Activated T-helper 2 cell treated with anti-CD3 and anti-CD28 coated beads, Interferon-gamma antibody, Interleukin-2, Interleukin-4, amounts not matched to agents 10 μg/mL and 5 μg/mL and 100 μg/mL, durations not matched to agents 14 hours and 24 hours and 36 hours (primary cell): ENCODE measurements at regions not wholly inside any gene's neighbourhood (a gene's known extent, or its start where the extent isn't known, plus 50 kb on each side); places are given as distances from the start of the nearest gene placed in this dataset.

ENCODE experiments used
- DNase-seq: peaks from one replicate; pipeline ENCODE4 v3.0.0; 2021; ENCODE audit warnings: low spot score
- H3K27ac Mint-ChIP-seq: one replicate; pipeline ENCODE4 v1.8.0; 2021; ENCODE audit warnings: mixed read lengths
- H3K27me3 Mint-ChIP-seq: one replicate; pipeline ENCODE4 v1.8.0; 2021; ENCODE audit warnings: low read depth, mixed read lengths
- H3K36me3 Mint-ChIP-seq: one replicate; pipeline ENCODE4 v1.8.0; 2021; ENCODE audit warnings: low read depth, mixed read lengths
- H3K4me1 Mint-ChIP-seq: one replicate; pipeline ENCODE4 v1.8.0; 2021; ENCODE audit warnings: low read depth, mixed read lengths
- H3K4me3 Mint-ChIP-seq: one replicate; pipeline ENCODE4 v1.8.0; 2021; ENCODE audit warnings: low read depth, mild to moderate bottlenecking, moderate library complexity, mixed read lengths
- H3K9me3 Mint-ChIP-seq: one replicate; pipeline ENCODE4 v1.8.0; 2021; ENCODE audit warnings: mixed read lengths
- intact Hi-C: fragments of 100-400 bp; cut with micrococcal nuclease; formaldehyde crosslinking; loops from one replicate; pipeline ENCODE4 v1.15.1; 2023

DNA sequence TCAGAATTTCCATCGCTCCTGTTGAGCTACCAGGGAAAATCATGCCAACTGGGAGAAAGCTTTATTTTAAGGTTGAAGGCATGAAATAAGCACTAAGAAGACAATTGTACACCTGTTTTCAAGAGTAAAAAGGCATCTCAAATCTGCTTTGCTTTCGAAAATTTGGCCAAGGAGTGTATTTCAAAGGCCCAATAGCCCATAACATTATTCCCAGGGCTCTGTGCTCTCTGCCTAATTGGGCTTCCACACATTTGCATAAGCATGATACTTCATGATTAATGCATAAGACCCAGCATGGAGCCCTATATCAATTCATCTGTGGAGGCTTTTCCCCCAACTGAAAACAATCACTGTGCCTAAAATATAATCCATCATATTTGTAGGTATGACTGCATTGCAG is 258.5 kb downstream of the NOVA1 start:
- no peak for DNase-seq
- H3K27me3 Mint-ChIP-seq = no peaks in the 10 kb centered on the region
- H3K36me3 Mint-ChIP-seq = no peaks in the 10 kb centered on the region
- intact Hi-C loops = no loop called here
- H3K4me3 Mint-ChIP-seq = no peak overlapping the region
- H3K27ac Mint-ChIP-seq = no peak overlapping the region
- H3K9me3 Mint-ChIP-seq = peaks cover 38% of the 10 kb centered on the region
- no peaks in the 10 kb centered on the region for H3K4me1 Mint-ChIP-seq

GRCh38 chr14:26338231-26338630 is 259.6 kb downstream of the NOVA1 start:
- no peak for DNase-seq
- H3K9me3 Mint-ChIP-seq = peaks cover 33% of the 10 kb centered on the region
- H3K4me3 Mint-ChIP-seq = no peak overlapping the region
- intact Hi-C loops = no loop called here
- H3K27me3 Mint-ChIP-seq = no peaks in the 10 kb centered on the region
- H3K4me1 Mint-ChIP-seq = no peaks in the 10 kb centered on the region
- H3K27ac Mint-ChIP-seq = no peak overlapping the region
- no peaks in the 10 kb centered on the region for H3K36me3 Mint-ChIP-seq

DNA sequence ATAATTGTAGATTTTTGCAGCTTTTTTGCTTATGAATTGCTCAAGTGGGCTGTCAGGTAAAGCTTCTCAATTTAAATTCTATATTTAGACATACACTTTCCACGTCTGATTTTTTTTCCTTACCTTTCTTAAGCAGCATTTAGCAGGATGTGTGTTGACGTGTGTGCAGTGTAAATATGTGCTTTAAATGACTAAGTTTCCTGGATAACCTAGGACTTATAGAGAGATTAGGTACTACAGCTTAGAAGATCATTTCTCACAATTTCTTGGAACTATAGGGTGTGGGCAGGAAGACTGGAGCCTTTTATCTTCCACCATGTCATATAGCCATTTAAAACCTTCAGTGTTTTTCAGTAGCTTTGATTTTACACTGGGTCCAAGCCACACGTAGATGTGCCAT is 263.5 kb downstream of the NOVA1 start:
- Mint-ChIP-seq H3K27me3 (no peaks in the 10 kb centered on the region), H3K9me3 (peaks cover 49% of the 10 kb centered on the region), H3K4me1 (no peaks in the 10 kb centered on the region), H3K36me3 (no peaks in the 10 kb centered on the region), H3K27ac (no peak overlapping the region), H3K4me3 (no peak overlapping the region)
- intact Hi-C loops = no loop called here
- DNase-seq = no peak

GRCh38 chr14:26332966-26333365 is 264.9 kb downstream of the NOVA1 start:
- no peak overlapping the region for H3K27ac Mint-ChIP-seq
- intact Hi-C loops = no loop called here
- no peaks in the 10 kb centered on the region for H3K27me3 Mint-ChIP-seq
- H3K9me3 Mint-ChIP-seq = peaks cover 47% of the 10 kb centered on the region
- DNase-seq = no peak
- H3K4me1 Mint-ChIP-seq = no peaks in the 10 kb centered on the region
- H3K4me3 Mint-ChIP-seq = no peak overlapping the region
- no peaks in the 10 kb centered on the region for H3K36me3 Mint-ChIP-seq

DNA sequence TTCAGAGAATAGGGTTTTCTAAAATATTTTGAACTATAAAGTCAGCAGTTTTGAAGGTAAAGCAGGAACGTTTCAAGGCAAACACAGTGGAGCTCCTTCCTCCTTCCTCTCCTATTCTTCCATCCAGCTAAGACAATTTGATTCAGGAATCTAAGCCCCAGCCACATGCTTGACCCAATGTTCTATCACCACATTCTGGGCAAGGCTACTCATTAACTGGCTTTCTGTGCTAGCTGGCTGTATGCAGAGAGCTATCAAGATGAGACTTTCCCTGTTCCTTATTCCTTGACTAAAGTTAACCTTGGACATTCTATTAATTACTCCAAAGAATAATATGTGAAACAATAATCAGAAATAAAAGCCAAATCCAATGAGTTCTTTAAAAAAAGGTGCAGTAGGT is 266.9 kb downstream of the NOVA1 start:
- Mint-ChIP-seq H3K4me3 (no peak overlapping the region), H3K4me1 (no peaks in the 10 kb centered on the region), H3K9me3 (peaks cover 49% of the 10 kb centered on the region), H3K27ac (no peak overlapping the region), H3K27me3 (no peaks in the 10 kb centered on the region), H3K36me3 (no peaks in the 10 kb centered on the region)
- DNase-seq = no peak
- intact Hi-C loops = no loop called here

GRCh38 chr14:26328791-26329190 is 269.0 kb downstream of the NOVA1 start:
- Mint-ChIP-seq H3K27me3 (no peaks in the 10 kb centered on the region), H3K36me3 (no peaks in the 10 kb centered on the region), H3K4me1 (no peaks in the 10 kb centered on the region), H3K27ac (no peak overlapping the region), H3K4me3 (no peak overlapping the region), H3K9me3 (peaks cover 59% of the 10 kb centered on the region)
- DNase-seq = no peak
- intact Hi-C loops = no loop called here

GRCh38 chr14:26323869-26324268 is 274.0 kb downstream of the NOVA1 start:
- Mint-ChIP-seq H3K4me1 (no peaks in the 10 kb centered on the region), H3K36me3 (no peaks in the 10 kb centered on the region), H3K27ac (no peak overlapping the region), H3K4me3 (no peak overlapping the region), H3K27me3 (no peaks in the 10 kb centered on the region), H3K9me3 (peaks cover 68% of the 10 kb centered on the region)
- no peak for DNase-seq
- intact Hi-C loops = no loop called here

- DNase-seq = no peak
- Mint-ChIP-seq H3K4me1 (no peaks in the 10 kb centered on the region), H3K27ac (no peak overlapping the region), H3K36me3 (no peaks in the 10 kb centered on the region), H3K9me3 (peaks cover 52% of the 10 kb centered on the region), H3K4me3 (no peak overlapping the region), H3K27me3 (no peaks in the 10 kb centered on the region)
- intact Hi-C loops = no loop called here
Observed at GRCh38 chr14:26320886-26321285, 276.9 kb downstream of the NOVA1 start.

DNA sequence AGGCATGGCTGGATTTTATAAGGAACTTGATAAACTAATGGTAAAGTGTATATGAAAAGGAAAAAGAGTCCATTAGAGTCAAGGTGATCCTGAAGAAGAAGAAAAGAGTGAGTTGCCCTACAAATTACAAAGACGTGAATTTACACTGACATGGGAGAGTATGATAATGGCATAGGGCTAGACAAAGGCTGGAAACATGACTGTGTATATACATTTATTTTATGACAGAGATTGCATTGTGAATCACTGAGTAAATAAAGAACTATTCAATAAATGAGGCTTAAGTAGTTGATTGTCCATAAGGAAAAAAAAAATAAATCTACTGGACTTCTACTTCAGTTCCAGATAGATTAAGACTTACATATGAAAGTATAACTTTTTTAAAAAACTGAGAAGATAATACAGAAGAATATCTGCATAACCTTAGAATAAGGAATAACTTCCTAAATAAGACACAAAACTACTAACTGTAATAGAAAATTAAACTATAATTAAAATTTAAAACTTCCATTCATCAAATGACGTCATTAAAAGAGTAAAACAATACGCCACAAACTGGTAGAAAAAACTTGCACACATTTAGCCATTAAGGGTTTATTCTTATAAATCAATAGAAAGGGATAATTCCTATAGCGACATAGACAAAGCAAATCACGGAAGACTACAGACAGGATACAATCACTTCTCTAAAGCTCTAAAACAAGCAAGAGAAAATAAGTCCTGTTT is 278.5 kb downstream of the NOVA1 start:
- no peaks in the 10 kb centered on the region for H3K4me1 Mint-ChIP-seq
- H3K9me3 Mint-ChIP-seq = peaks cover 46% of the 10 kb centered on the region
- no peak overlapping the region for H3K4me3 Mint-ChIP-seq
- DNase-seq = no peak
- intact Hi-C loops = no loop called here
- H3K36me3 Mint-ChIP-seq = no peaks in the 10 kb centered on the region
- no peak overlapping the region for H3K27ac Mint-ChIP-seq
- no peaks in the 10 kb centered on the region for H3K27me3 Mint-ChIP-seq

- DNase-seq = no peak
- Mint-ChIP-seq H3K4me3 (no peak overlapping the region), H3K36me3 (no peaks in the 10 kb centered on the region), H3K9me3 (peaks cover 56% of the 10 kb centered on the region), H3K27ac (no peak overlapping the region), H3K4me1 (no peaks in the 10 kb centered on the region), H3K27me3 (no peaks in the 10 kb centered on the region)
- intact Hi-C loops = no loop called here
Observed at GRCh38 chr14:26304056-26304455, 293.8 kb downstream of the NOVA1 start.

DNA sequence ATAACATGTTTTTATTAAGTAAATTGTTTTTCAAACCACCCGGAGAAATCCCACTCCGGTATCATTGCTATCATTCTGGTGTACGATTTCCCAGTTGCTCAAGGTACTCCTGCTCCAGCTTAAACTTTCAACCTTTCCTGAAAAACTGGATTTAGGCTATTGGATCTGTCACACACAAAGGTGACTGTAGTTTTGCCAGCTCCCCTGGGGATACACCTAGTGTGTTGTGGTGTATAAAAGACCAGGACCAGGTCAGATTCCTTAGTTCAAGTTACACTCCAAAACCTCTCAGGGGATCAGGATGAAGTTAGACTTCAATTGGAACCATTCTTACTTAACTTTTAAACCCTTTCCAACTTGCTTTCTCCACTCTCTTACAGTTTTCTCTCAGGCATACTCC is 303.9 kb downstream of the NOVA1 start:
- no peak overlapping the region for H3K4me3 Mint-ChIP-seq
- no peaks in the 10 kb centered on the region for H3K27me3 Mint-ChIP-seq
- no peaks in the 10 kb centered on the region for H3K4me1 Mint-ChIP-seq
- no peaks in the 10 kb centered on the region for H3K36me3 Mint-ChIP-seq
- H3K9me3 Mint-ChIP-seq = peaks cover 44% of the 10 kb centered on the region
- H3K27ac Mint-ChIP-seq = no peak overlapping the region
- no peak for DNase-seq
- intact Hi-C loops = no loop called here

- Mint-ChIP-seq H3K9me3 (peaks cover 58% of the 10 kb centered on the region), H3K4me3 (no peak overlapping the region), H3K27me3 (no peaks in the 10 kb centered on the region), H3K27ac (no peak overlapping the region), H3K36me3 (no peaks in the 10 kb centered on the region), H3K4me1 (no peaks in the 10 kb centered on the region)
- intact Hi-C loops = no loop called here
- DNase-seq = no peak
Observed at GRCh38 chr14:26289891-26290486, 307.8 kb downstream of the NOVA1 start.

GRCh38 chr14:26286913-26287205 is 311.0 kb downstream of the NOVA1 start:
- H3K4me3 Mint-ChIP-seq = no peak overlapping the region
- no peaks in the 10 kb centered on the region for H3K36me3 Mint-ChIP-seq
- no peaks in the 10 kb centered on the region for H3K27me3 Mint-ChIP-seq
- intact Hi-C loops = no loop called here
- H3K4me1 Mint-ChIP-seq = no peaks in the 10 kb centered on the region
- no peak for DNase-seq
- peaks cover 45% of the 10 kb centered on the region for H3K9me3 Mint-ChIP-seq
- no peak overlapping the region for H3K27ac Mint-ChIP-seq
